Activated naive CD8-positive, alpha-beta T cell (primary cell): ENCODE measurements at regions not wholly inside any gene's neighbourhood (a gene's known extent, or its start where the extent isn't known, plus 50 kb on each side); places are given as distances from the start of the nearest gene placed in this dataset.

Experiments used
- H3K27ac Mint-ChIP-seq: one replicate; pipeline ENCODE4 v1.8.0; 2021; ENCODE audit warnings: mixed read lengths
- H3K27me3 Mint-ChIP-seq: one replicate; pipeline ENCODE4 v1.8.0; 2021; ENCODE audit warnings: mixed read lengths
- H3K36me3 Mint-ChIP-seq: one replicate; pipeline ENCODE4 v1.8.0; 2021; ENCODE audit warnings: mixed read lengths
- H3K4me1 Mint-ChIP-seq: one replicate; pipeline ENCODE4 v1.8.0; 2021; ENCODE audit warnings: low read depth, mixed read lengths
- H3K4me3 Mint-ChIP-seq: one replicate; pipeline ENCODE4 v1.8.0; 2021; ENCODE audit warnings: mild to moderate bottlenecking, mixed read lengths
- H3K9me3 Mint-ChIP-seq: one replicate; pipeline ENCODE4 v1.8.0; 2021; ENCODE audit warnings: low read depth, mixed read lengths

- no peaks in the 10 kb centered on the region for H3K9me3 Mint-ChIP-seq
- no peaks in the 10 kb centered on the region for H3K36me3 Mint-ChIP-seq
- no peak overlapping the region for H3K4me3 Mint-ChIP-seq
- no peaks in the 10 kb centered on the region for H3K4me1 Mint-ChIP-seq
- H3K27ac Mint-ChIP-seq = no peak overlapping the region
- H3K27me3 Mint-ChIP-seq = peaks cover 15% of the 10 kb centered on the region
Measured at GRCh38 chr10:9789996-9790395, 1227.7 kb upstream of the CELF2 start.

- Mint-ChIP-seq H3K9me3 (no peaks in the 10 kb centered on the region), H3K4me3 (no peak overlapping the region), H3K27ac (no peak overlapping the region), H3K4me1 (no peaks in the 10 kb centered on the region), H3K36me3 (no peaks in the 10 kb centered on the region), H3K27me3 (peaks cover 10% of the 10 kb centered on the region)
Measured at GRCh38 chr10:9792181-9792580, 1225.5 kb upstream of the CELF2 start.

- peaks cover 5% of the 10 kb centered on the region for H3K27me3 Mint-ChIP-seq
- H3K4me3 Mint-ChIP-seq = no peak overlapping the region
- no peaks in the 10 kb centered on the region for H3K4me1 Mint-ChIP-seq
- H3K36me3 Mint-ChIP-seq = no peaks in the 10 kb centered on the region
- no peak overlapping the region for H3K27ac Mint-ChIP-seq
- H3K9me3 Mint-ChIP-seq = no peaks in the 10 kb centered on the region
Measured at GRCh38 chr10:9796564-9796963, 1221.1 kb upstream of the CELF2 start.

- H3K36me3 Mint-ChIP-seq = no peaks in the 10 kb centered on the region
- no peak overlapping the region for H3K27ac Mint-ChIP-seq
- no peaks in the 10 kb centered on the region for H3K9me3 Mint-ChIP-seq
- H3K27me3 Mint-ChIP-seq = peaks cover 4% of the 10 kb centered on the region
- no peak overlapping the region for H3K4me3 Mint-ChIP-seq
- no peaks in the 10 kb centered on the region for H3K4me1 Mint-ChIP-seq
Measured at GRCh38 chr10:9800011-9800410, 1217.7 kb upstream of the CELF2 start.

GRCh38 chr10:9800571-9800970, 1217.1 kb upstream of the CELF2 start:
- no peak overlapping the region for H3K27ac Mint-ChIP-seq
- no peak overlapping the region for H3K4me3 Mint-ChIP-seq
- peaks cover 4% of the 10 kb centered on the region for H3K27me3 Mint-ChIP-seq
- no peaks in the 10 kb centered on the region for H3K4me1 Mint-ChIP-seq
- no peaks in the 10 kb centered on the region for H3K36me3 Mint-ChIP-seq
- H3K9me3 Mint-ChIP-seq = no peaks in the 10 kb centered on the region

GRCh38 chr10:9807846-9808245, 1209.8 kb upstream of the CELF2 start:
- no peaks in the 10 kb centered on the region for H3K4me1 Mint-ChIP-seq
- no peaks in the 10 kb centered on the region for H3K9me3 Mint-ChIP-seq
- H3K36me3 Mint-ChIP-seq = no peaks in the 10 kb centered on the region
- H3K4me3 Mint-ChIP-seq = no peak overlapping the region
- no peak overlapping the region for H3K27ac Mint-ChIP-seq
- H3K27me3 Mint-ChIP-seq = peaks cover 5% of the 10 kb centered on the region

GRCh38 chr10:9811601-9812000, 1206.1 kb upstream of the CELF2 start:
- peaks cover 5% of the 10 kb centered on the region for H3K27me3 Mint-ChIP-seq
- H3K4me3 Mint-ChIP-seq = no peak overlapping the region
- no peaks in the 10 kb centered on the region for H3K36me3 Mint-ChIP-seq
- no peak overlapping the region for H3K27ac Mint-ChIP-seq
- peaks cover 2% of the 10 kb centered on the region for H3K9me3 Mint-ChIP-seq
- H3K4me1 Mint-ChIP-seq = no peaks in the 10 kb centered on the region

- Mint-ChIP-seq H3K36me3 (no peaks in the 10 kb centered on the region), H3K9me3 (peaks cover 10% of the 10 kb centered on the region), H3K4me1 (no peaks in the 10 kb centered on the region), H3K4me3 (no peak overlapping the region), H3K27ac (no peak overlapping the region), H3K27me3 (peaks cover 4% of the 10 kb centered on the region)
Measured at GRCh38 chr10:9814285-9814864, 1203.3 kb upstream of the CELF2 start.

GRCh38 chr10:9819756-9820494, 1197.7 kb upstream of the CELF2 start:
- no peak overlapping the region for H3K27ac Mint-ChIP-seq
- peaks cover 5% of the 10 kb centered on the region for H3K27me3 Mint-ChIP-seq
- H3K9me3 Mint-ChIP-seq = peaks cover 10% of the 10 kb centered on the region

GRCh38 chr10:9823268-9823930, 1194.3 kb upstream of the CELF2 start:
- H3K4me3 Mint-ChIP-seq = no peak overlapping the region
- peaks cover 5% of the 10 kb centered on the region for H3K27me3 Mint-ChIP-seq
- H3K9me3 Mint-ChIP-seq = no peaks in the 10 kb centered on the region
- no peak overlapping the region for H3K27ac Mint-ChIP-seq
- H3K4me1 Mint-ChIP-seq = no peaks in the 10 kb centered on the region
- no peaks in the 10 kb centered on the region for H3K36me3 Mint-ChIP-seq

More at GRCh38 chr10:9819756-9820494, 1197.7 kb upstream of the CELF2 start:
- H3K36me3 Mint-ChIP-seq = no peaks in the 10 kb centered on the region
- no peaks in the 10 kb centered on the region for H3K4me1 Mint-ChIP-seq
- no peak overlapping the region for H3K4me3 Mint-ChIP-seq

- Mint-ChIP-seq H3K36me3 (no peaks in the 10 kb centered on the region), H3K27ac (no peak overlapping the region), H3K27me3 (peaks cover 2% of the 10 kb centered on the region), H3K4me3 (no peak overlapping the region), H3K4me1 (no peaks in the 10 kb centered on the region), H3K9me3 (no peaks in the 10 kb centered on the region)
Measured at GRCh38 chr10:9824631-9825071, 1193.0 kb upstream of the CELF2 start.

- no peaks in the 10 kb centered on the region for H3K4me1 Mint-ChIP-seq
- H3K27me3 Mint-ChIP-seq = no peaks in the 10 kb centered on the region
- no peaks in the 10 kb centered on the region for H3K36me3 Mint-ChIP-seq
- no peak overlapping the region for H3K4me3 Mint-ChIP-seq
- H3K27ac Mint-ChIP-seq = no peak overlapping the region
- no peaks in the 10 kb centered on the region for H3K9me3 Mint-ChIP-seq
Measured at GRCh38 chr10:9825491-9826018, 1192.1 kb upstream of the CELF2 start.

GRCh38 chr10:9828110-9828509, 1189.6 kb upstream of the CELF2 start:
- H3K27ac Mint-ChIP-seq = no peak overlapping the region
- H3K36me3 Mint-ChIP-seq = no peaks in the 10 kb centered on the region

GRCh38 chr10:9833942-9834341, 1183.7 kb upstream of the CELF2 start:
- Mint-ChIP-seq H3K36me3 (no peaks in the 10 kb centered on the region), H3K4me3 (no peak overlapping the region), H3K9me3 (peaks cover 1% of the 10 kb centered on the region), H3K27me3 (peaks cover 2% of the 10 kb centered on the region), H3K4me1 (no peaks in the 10 kb centered on the region), H3K27ac (no peak overlapping the region)

More at GRCh38 chr10:9828110-9828509, 1189.6 kb upstream of the CELF2 start:
- peaks cover 2% of the 10 kb centered on the region for H3K27me3 Mint-ChIP-seq
- no peaks in the 10 kb centered on the region for H3K9me3 Mint-ChIP-seq
- no peak overlapping the region for H3K4me3 Mint-ChIP-seq
- H3K4me1 Mint-ChIP-seq = no peaks in the 10 kb centered on the region

- H3K9me3 Mint-ChIP-seq = peaks cover 4% of the 10 kb centered on the region
- H3K4me3 Mint-ChIP-seq = no peak overlapping the region
- no peak overlapping the region for H3K27ac Mint-ChIP-seq
- H3K36me3 Mint-ChIP-seq = no peaks in the 10 kb centered on the region
- H3K27me3 Mint-ChIP-seq = peaks cover 4% of the 10 kb centered on the region
- H3K4me1 Mint-ChIP-seq = no peaks in the 10 kb centered on the region
Measured at GRCh38 chr10:9834434-9834833, 1183.2 kb upstream of the CELF2 start.
